C4-2B (cell line): ENCODE measurements at regions not wholly inside any gene's neighbourhood (a gene's known extent, or its start where the extent isn't known, plus 50 kb on each side); places are given as distances from the start of the nearest gene placed in this dataset.

Experiments
- H3K27ac ChIP-seq: fragments of 450-650 bp; 2 replicates; pipeline ENCODE4 v1.5.1; 2017
- ZFX ChIP-seq: fragments of 450-650 bp; IDR thresholded peaks from 2 replicates; pipeline ENCODE4 v1.6.1; 2017
- TF ChIP-seq, protein P1 (sequence below): fragments of 450-650 bp; conservative IDR thresholded peaks from 2 replicates; pipeline ENCODE4 v1.5.1; 2017; ENCODE audit warnings: mild to moderate bottlenecking

DNA sequence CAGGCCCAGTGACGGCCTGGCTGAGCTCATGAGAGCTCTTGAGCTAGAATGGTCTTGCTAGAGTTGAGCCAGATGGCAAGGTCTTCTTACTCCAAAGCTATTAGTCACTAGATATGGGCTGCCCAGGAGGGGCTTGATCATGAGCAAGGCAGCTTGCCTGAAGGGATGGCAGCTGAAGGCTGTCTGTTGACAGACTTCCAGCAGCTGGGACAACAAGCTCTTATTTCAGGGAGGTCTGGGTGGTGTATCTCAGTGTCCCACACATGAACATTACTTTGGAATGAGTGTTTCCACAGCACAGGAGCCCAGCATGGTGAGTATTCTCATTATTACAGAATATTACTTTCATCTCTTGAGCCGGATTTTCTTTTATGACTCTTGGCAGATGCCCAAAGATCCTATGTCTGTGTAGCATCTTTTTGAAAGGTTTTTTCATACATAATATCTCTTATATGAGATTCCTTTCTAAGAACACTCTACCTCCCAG lies 414.1 kb downstream of the ARHGEF28 start:
- no peak overlapping the region for H3K27ac ChIP-seq
- TF ChIP-seq ZFX, result no peak
- TF ChIP-seq, protein P1, sequence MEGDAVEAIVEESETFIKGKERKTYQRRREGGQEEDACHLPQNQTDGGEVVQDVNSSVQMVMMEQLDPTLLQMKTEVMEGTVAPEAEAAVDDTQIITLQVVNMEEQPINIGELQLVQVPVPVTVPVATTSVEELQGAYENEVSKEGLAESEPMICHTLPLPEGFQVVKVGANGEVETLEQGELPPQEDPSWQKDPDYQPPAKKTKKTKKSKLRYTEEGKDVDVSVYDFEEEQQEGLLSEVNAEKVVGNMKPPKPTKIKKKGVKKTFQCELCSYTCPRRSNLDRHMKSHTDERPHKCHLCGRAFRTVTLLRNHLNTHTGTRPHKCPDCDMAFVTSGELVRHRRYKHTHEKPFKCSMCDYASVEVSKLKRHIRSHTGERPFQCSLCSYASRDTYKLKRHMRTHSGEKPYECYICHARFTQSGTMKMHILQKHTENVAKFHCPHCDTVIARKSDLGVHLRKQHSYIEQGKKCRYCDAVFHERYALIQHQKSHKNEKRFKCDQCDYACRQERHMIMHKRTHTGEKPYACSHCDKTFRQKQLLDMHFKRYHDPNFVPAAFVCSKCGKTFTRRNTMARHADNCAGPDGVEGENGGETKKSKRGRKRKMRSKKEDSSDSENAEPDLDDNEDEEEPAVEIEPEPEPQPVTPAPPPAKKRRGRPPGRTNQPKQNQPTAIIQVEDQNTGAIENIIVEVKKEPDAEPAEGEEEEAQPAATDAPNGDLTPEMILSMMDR, result no peak

DNA sequence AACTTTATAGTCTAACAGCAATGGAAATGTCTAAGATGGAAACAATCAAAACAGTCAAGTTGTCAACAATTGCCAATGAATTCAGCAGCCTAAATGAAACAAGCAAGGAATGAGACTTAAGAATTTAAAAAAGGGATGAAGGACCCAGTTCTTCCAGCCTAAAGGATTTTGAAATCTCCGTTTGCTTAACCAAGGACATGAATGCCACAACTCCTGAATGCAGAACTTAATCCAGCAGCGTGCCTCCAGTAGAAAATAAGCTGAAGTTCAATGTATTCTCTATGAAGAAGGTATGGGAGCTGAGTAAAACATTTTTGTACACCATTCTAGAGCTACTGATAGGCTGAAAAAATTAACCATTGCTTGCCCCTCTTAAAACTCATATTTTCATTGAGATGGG lies 411.3 kb downstream of the ARHGEF28 start:
- no peak overlapping the region for H3K27ac ChIP-seq
- TF ChIP-seq, protein P1, result no peak
- no peak for TF ChIP-seq ZFX

DNA sequence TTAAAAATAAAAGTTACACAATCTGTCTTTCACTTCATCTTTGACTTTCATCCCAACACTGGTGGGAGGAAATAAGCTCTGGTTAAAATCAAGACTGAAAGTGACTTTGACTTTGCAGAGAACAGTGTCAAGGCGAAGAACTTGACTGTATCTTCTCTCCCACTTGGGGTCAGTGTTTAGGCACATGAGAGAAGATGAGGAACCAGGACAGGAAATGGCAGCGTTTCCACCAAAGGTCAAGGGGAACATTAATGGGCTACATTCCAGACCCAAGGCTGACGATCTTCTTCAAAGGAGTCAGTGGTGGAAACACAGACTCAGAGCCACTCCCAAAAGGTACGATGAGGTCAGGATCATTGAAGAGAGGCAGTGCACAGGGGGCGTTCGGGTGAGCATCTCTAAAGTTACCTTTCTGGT lies 409.5 kb downstream of the ARHGEF28 start:
- TF ChIP-seq, protein P1, result peak; percentile 76
- no peak for TF ChIP-seq ZFX
- no peak overlapping the region; the same call in 1 of the 2 replicates for H3K27ac ChIP-seq

DNA sequence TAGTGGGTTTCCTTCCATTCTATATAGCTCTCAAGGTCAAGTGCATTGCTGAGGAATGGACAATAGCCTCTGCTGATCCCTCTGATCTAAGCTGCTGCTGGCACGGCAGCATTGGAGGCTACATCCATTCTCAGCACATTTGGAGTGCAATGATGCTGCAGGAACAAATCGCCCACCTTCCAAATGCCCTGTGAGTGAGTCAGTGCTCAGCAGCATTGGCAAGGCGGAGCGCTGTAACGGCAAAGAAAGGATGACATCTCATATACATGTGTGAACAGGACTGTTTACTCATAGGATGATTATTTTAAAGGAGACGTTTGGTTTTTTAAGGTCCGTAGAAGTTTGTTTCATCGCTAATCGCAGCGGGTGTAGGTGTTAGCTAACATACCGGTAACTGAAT lies 408.7 kb downstream of the ARHGEF28 start:
- H3K27ac ChIP-seq, result no peak overlapping the region
- no peak for TF ChIP-seq ZFX
- TF ChIP-seq, protein P1, result no peak

DNA sequence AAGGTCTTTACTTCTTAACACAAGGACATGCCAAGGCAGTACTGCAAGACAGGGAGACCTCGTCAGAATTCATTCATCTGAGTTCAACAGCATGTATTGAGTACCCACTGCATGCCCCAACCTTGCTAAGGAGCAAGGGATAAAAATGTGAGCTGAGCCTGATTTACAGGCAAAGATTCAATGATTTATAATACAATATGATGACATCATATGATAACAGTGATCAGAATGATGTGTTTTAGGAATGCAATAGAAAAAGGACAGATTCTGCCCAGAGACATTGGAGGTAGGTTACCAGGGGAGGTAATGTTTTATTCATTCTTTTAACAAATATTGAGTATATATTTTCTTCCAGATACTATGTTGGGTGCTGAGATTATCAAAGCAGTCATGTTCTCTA lies 406.6 kb downstream of the ARHGEF28 start:
- no peak for TF ChIP-seq ZFX
- TF ChIP-seq, protein P1, result no peak
- H3K27ac ChIP-seq, result no peak overlapping the region

DNA sequence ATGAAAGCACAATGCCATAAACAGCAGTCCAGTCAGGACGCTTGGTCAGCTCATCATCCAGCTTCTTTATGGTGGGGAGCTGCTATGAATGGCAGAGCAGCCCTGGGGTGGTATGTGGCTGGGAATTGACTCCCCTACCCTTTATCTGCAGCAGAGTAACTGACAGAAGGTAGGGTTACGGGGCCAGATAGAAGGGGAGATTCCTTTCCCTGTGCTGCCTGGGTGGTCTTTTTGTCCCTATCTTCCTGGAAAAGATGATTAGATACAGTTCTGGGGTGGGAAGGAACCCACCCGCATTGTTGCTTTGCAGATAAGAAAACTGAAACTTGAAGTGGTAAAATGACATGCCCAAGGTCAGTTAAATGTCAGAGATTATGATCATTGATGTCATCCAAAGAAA lies 405.5 kb downstream of the ARHGEF28 start:
- no peak overlapping the region for H3K27ac ChIP-seq
- TF ChIP-seq ZFX, result no peak
- TF ChIP-seq, protein P1, result no peak

DNA sequence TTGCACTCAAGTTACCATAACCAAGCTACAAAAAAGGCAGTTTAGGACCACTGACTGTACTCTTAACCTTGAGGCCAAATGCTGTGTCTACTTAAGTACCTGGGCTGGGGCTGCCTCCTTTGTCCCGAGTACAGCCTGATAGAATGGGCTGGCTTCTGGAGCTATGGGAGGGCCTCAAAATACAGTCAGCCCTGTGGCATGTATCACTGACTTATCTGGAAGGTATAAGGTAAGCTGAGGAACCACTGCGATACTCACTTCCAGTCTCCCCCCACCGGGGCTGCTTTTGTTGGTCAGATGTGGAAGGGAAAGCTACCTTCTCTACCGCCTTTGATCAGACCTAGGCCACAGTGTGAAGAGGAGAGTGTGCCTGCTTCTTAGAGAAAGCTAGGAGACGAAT lies 404.8 kb downstream of the ARHGEF28 start:
- TF ChIP-seq, protein P1, result no peak
- no peak for TF ChIP-seq ZFX
- no peak overlapping the region for H3K27ac ChIP-seq
